Cardiac fibroblast (primary cell): ENCODE measurements at regions not wholly inside any gene's neighbourhood (a gene's known extent, or its start where the extent isn't known, plus 50 kb on each side); places are given as distances from the start of the nearest gene placed in this dataset.

ENCODE experiments used
- DNase-seq, 2 donors: peaks; one replicate each; pipeline versions ENCODE4 v3.0.0 to v3.0.0-alpha.2; 2010; ENCODE audit warnings: low read depth in 2 of 2
- H3K4me3 ChIP-seq, 2 donors: replicated peaks in 1 of 2; 1 replicate in 1 of 2; 2 replicates in 1 of 2; pipeline ENCODE4 v1.5.1; 2011; ENCODE audit warnings: low read depth in 2 of 2, low read length in 2 of 2, mild to moderate bottlenecking in 2 of 2, moderate library complexity in 1 of 2
- TF ChIP-seq, protein P1 (sequence below): IDR thresholded peaks from one replicate; pipeline ENCODE4 v1.5.1; 2011; ENCODE audit warnings: low read depth, mild to moderate bottlenecking, low read length, inconsistent platforms

DNA sequence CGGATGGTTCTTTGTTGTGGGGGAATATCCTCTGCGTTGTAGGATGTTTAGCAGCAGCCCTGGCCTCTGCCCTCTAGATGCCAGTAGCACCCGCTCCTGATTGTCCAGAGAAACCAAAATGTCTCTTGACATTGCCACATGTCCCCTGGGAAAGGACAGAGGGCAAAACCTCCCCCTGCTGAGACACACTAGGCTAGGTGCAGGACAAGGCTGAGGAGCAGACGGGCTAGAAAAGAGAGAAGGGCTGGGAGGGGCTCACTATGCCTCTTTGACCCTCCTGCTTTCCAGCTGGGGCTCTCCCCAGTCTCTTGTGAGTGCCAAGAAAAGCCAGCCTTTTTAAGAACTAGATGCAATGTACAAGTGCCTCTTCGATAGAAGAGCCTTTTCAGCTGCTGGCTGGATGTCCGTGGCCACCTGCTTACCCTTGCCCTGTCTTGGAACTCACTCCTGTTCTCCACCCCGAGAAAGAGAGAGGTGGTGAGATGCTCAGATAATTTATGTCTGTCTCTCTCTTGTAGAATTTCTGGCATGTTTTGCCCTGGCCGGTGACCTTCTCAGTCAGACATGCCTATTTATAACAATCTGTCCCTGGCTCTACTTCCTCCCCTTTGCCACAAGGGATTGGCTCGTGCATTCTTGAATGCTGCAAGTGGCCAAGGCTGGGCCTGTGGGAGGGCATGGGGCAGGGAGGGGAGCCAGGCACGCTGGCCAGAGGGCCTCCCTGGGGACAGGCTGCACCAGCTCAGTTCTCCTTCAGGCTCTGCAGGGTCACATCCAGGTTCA, 142.6 kb downstream of the RPLP1 start:
- TF ChIP-seq, protein P1, sequence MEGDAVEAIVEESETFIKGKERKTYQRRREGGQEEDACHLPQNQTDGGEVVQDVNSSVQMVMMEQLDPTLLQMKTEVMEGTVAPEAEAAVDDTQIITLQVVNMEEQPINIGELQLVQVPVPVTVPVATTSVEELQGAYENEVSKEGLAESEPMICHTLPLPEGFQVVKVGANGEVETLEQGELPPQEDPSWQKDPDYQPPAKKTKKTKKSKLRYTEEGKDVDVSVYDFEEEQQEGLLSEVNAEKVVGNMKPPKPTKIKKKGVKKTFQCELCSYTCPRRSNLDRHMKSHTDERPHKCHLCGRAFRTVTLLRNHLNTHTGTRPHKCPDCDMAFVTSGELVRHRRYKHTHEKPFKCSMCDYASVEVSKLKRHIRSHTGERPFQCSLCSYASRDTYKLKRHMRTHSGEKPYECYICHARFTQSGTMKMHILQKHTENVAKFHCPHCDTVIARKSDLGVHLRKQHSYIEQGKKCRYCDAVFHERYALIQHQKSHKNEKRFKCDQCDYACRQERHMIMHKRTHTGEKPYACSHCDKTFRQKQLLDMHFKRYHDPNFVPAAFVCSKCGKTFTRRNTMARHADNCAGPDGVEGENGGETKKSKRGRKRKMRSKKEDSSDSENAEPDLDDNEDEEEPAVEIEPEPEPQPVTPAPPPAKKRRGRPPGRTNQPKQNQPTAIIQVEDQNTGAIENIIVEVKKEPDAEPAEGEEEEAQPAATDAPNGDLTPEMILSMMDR = no peak
- no peak overlapping the region for H3K4me3 ChIP-seq
- no peak for DNase-seq

DNA sequence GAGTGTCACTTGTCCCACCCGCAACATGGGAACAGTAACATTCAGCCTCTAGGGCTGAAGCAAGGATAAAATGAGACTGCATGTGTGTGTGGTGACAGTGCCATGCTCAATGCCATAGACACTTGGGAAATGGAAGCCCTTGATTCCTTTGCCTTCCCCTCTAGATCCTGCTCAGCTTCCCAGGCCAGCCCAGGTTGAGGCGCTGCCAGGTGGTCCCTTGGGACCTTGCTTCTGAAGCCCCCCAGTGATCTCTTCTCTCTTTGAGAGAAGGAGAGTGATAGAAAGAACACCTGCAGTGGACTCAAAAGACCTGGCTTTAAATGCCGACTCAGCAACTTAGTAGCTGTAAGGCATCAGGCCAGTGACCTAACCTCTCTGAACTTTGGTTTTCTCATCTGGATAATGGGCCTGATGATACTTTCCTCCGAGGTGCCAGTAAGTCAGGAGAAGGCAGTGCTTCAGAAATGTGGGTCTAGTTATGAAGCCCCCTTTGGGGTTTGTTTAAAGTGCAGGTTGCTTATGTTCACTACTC, 144.5 kb downstream of the RPLP1 start:
- no peak overlapping the region for H3K4me3 ChIP-seq
- TF ChIP-seq, protein P1 = no peak
- no peak for DNase-seq

DNA sequence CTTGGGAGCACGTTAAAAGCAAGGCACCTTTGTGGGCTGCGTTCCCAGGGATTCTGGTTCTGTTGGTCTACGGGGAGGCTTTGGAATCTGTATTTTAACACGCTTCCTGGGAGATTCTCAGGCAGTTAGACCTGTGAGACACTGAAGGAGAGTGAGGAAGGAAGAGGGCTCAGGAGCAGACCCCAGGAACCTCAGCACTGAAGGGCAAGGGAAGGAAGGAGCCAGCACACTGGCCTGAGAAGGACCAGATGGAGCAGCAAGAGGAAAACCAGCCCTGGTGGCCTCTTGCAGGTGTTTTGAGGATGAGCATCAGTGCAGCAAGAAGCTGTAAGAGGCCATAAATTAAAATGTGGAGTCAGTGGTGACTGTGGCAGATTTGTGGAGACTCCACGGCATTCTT, 146.7 kb downstream of the RPLP1 start:
- TF ChIP-seq, protein P1 = no peak
- DNase-seq = no peak
- H3K4me3 ChIP-seq = no peak overlapping the region

DNA sequence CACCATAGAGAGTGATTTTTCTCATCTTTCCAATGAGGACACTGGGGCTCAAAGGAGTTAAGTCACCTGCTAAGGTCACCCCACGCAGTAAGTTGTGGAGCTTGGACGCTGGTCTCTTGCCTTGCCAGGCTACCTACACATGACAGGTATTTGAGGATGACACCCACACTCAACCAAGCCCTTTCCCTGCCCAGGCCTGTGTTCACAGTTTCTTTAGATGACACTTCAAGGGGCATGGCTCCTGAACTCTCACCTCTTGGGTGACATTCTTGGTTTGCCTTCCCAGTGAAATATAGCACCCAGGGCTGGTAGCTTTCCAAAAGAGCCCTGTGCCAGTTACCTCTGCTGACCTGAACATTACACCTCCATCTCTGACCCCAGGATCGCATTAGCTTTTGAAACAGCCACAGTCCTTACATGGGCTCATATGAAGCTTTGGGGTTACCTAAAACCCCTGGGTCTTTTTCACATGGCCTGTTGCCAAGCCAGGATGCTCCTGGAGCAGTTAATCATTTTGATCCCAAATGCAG, 148.0 kb downstream of the RPLP1 start:
- no peak overlapping the region for H3K4me3 ChIP-seq
- TF ChIP-seq, protein P1 = no peak
- DNase-seq = no peak

DNA sequence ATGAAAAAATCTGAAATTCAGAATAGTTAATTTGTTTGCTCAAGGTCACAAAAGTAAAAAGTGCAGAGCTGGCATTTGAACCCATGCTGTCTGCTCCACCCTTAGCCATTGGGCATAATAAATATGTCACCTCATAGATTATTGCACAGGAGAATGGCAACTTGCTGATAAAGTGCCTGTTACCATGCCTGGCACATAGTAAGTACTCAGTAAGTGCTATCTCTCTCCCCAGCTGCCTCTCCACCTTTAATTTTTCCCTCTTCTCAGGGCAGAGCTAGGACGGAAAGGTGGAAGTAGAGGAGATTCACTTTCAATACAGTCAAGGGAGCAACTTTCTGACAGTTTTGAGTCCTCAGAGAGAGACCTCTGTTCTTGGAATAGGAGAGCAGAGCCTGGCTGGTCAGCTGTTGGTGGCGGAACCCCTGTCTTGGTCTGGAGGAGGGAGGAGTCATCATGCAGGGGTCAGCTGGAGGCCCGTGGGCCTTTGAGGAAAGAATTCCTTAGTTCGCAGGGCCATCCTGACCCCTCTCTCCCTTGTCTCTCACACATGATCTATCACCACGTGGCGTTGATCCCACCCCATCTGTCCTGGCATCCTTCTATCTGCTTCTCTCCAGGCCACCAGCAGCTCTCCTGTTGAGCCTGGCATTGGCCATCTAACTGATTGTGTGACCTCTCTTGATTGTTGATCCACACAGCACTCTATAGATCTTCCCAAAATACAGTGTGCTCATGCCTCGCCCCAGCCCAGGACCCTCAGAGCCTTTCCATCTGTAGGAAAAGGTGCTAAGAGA, 149.3 kb downstream of the RPLP1 start:
- no peak for DNase-seq
- no peak overlapping the region for H3K4me3 ChIP-seq
- TF ChIP-seq, protein P1 = no peak

DNA sequence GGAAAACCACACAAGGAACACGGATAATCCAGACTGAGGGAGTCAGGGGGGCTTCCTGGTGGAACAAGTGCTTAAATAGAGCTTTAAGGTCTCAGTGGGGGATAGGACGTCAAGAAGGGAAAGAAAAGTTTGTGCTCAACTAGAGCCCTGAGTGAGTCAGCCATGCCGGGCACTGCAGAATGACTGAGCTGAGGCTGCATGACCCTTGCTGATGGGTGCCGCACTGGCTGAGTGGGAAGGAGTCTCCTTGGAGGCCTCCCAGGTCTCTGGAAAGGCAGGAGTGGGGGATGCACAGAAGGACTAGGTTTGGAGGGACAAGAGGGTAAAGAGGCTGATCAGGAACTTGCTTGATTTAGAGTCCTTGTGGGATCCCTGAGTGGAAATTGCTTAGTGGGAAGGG, 150.3 kb downstream of the RPLP1 start:
- TF ChIP-seq, protein P1 = no peak
- DNase-seq = no peak
- H3K4me3 ChIP-seq = no peak overlapping the region
